Embryonic facial prominence (tissue), 1 donor: ENCODE measurements at regions not wholly inside any gene's neighbourhood (a gene's known extent, or its start where the extent isn't known, plus 50 kb on each side); places are given as distances from the start of the nearest gene placed in this dataset.
A peak's percentile ranks its signal among the peaks of the same experiment; 100 is the strongest.

Experiments
- DNase-seq: peaks from one replicate; pipeline ENCODE4 v3.0.0-alpha.2; 2016; ENCODE audit errors: extremely low spot score

GRCh38 chr2:16565481-16565880 is 100.2 kb downstream of the CYRIA start:
- no peak for DNase-seq

- DNase-seq, result no peak
Observed at GRCh38 chr2:16561676-16562075, 104.0 kb downstream of the CYRIA start.

GRCh38 chr2:16561251-16561650 is 104.4 kb downstream of the CYRIA start:
- no peak for DNase-seq

GRCh38 chr2:16559278-16560067 is 106.2 kb downstream of the CYRIA start:
- no peak for DNase-seq

- no peak for DNase-seq
Observed at GRCh38 chr2:16554060-16554583, 111.5 kb downstream of the CYRIA start.

- DNase-seq, result no peak
Observed at GRCh38 chr2:16553226-16553625, 112.4 kb downstream of the CYRIA start.

- DNase-seq, result no peak
Observed at GRCh38 chr2:16552202-16552601, 113.4 kb downstream of the CYRIA start.

- no peak for DNase-seq
Observed at GRCh38 chr2:16548036-16548435, 117.6 kb downstream of the CYRIA start.

GRCh38 chr2:16546128-16546754 is 119.4 kb downstream of the CYRIA start:
- no peak for DNase-seq

- no peak for DNase-seq
Observed at GRCh38 chr2:16538707-16539106, 126.9 kb downstream of the CYRIA start.

- no peak for DNase-seq
Observed at GRCh38 chr2:16537347-16537746, 128.3 kb downstream of the CYRIA start.

GRCh38 chr2:16526193-16526592 is 139.4 kb downstream of the CYRIA start:
- no peak for DNase-seq

- no peak for DNase-seq
Observed at GRCh38 chr2:16525265-16525887, 140.3 kb downstream of the CYRIA start.

- no peak for DNase-seq
Observed at GRCh38 chr2:16523711-16524110, 141.9 kb downstream of the CYRIA start.

GRCh38 chr2:16522031-16522831 is 143.4 kb downstream of the CYRIA start:
- DNase-seq, result peak; percentile 86

GRCh38 chr2:16520891-16521290 is 144.7 kb downstream of the CYRIA start:
- DNase-seq, result no peak

- no peak for DNase-seq
Observed at GRCh38 chr2:16515696-16516095, 149.9 kb downstream of the CYRIA start.

GRCh38 chr2:16513626-16514025 is 152.0 kb downstream of the CYRIA start:
- no peak for DNase-seq

- DNase-seq, result no peak
Observed at GRCh38 chr2:16511041-16511440, 154.6 kb downstream of the CYRIA start.

- no peak for DNase-seq
Observed at GRCh38 chr2:16509042-16509441, 156.6 kb downstream of the CYRIA start.

- no peak for DNase-seq
Observed at GRCh38 chr2:16508490-16508851, 157.2 kb downstream of the CYRIA start.
